ENCODE measurements at regions not wholly inside any gene's neighbourhood (a gene's known extent, or its start where the extent isn't known, plus 50 kb on each side); places are given as distances from the start of the nearest gene placed in this dataset.
"Not testable (repeated sequence)": the region's sequence is repeated elsewhere in the genome, so short reads cannot be mapped to it uniquely, and the experiment has no call there.

DNA sequence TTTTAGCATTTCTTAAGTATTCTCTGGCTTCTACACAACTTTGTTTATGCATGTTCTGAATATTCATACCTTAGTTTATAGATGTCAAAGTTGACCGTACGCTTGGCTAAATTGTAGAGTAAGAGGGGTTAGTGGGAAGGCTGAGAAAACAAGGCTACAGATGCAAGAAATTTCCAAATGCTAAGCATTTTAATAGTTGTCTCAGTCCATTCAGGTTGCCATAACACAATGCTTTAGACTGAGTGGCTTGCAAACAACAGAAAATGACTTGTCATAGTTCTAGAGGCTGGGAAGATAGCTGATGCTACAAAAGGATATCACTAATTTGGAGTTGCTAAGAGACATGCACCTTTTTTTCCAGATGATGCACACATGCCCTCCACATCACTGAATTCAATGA, 53.0 kb upstream of the C1QTNF3 start:
- not testable (repeated sequence) for H3K4me3 Mint-ChIP-seq, H3K36me3 Mint-ChIP-seq, H3K27me3 Mint-ChIP-seq, H3K27ac Mint-ChIP-seq, H3K4me1 Mint-ChIP-seq, H3K9me3 Mint-ChIP-seq

- H3K36me3 Mint-ChIP-seq, H3K4me1 Mint-ChIP-seq, H3K9me3 Mint-ChIP-seq, H3K27ac Mint-ChIP-seq, H3K4me3 Mint-ChIP-seq, H3K27me3 Mint-ChIP-seq: not testable (repeated sequence)
Observed at GRCh38 chr5:34099891-34100290, 56.9 kb upstream of the C1QTNF3 start.

GRCh38 chr5:34101567-34101966, 58.6 kb upstream of the C1QTNF3 start:
- H3K9me3 Mint-ChIP-seq, H3K27me3 Mint-ChIP-seq, H3K4me3 Mint-ChIP-seq, H3K36me3 Mint-ChIP-seq, H3K4me1 Mint-ChIP-seq, H3K27ac Mint-ChIP-seq: not testable (repeated sequence)

GRCh38 chr5:34108897-34109296, 65.9 kb upstream of the C1QTNF3 start:
- not testable (repeated sequence) for H3K36me3 Mint-ChIP-seq, H3K4me1 Mint-ChIP-seq, H3K9me3 Mint-ChIP-seq, H3K27ac Mint-ChIP-seq, H3K4me3 Mint-ChIP-seq, H3K27me3 Mint-ChIP-seq

GRCh38 chr5:34124280-34124679, 81.3 kb upstream of the C1QTNF3 start:
- H3K27me3 Mint-ChIP-seq, H3K27ac Mint-ChIP-seq, H3K4me3 Mint-ChIP-seq, H3K9me3 Mint-ChIP-seq, H3K4me1 Mint-ChIP-seq: not testable (repeated sequence)
- H3K36me3 Mint-ChIP-seq: peaks cover 15% of the 10 kb centered on the region

DNA sequence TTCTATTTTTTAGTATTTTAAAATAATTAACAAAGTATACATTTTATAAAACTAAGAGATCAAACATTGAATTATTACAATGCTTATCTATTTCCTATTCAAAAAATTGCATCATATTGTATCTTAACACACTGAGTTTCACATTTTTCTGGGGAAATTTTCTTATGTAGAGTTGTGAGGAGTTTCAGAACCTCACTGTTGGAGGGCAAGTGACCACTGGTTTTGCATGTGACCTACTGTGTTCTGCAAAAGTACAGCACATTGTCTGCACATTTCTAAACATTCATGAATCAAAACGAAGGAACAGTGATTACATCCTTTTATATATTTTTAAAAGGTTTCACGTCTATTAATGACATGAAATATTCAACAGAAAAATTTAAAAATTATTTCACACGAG, 82.3 kb upstream of the C1QTNF3 start:
- not testable (repeated sequence) for H3K27me3 Mint-ChIP-seq, H3K9me3 Mint-ChIP-seq

DNA sequence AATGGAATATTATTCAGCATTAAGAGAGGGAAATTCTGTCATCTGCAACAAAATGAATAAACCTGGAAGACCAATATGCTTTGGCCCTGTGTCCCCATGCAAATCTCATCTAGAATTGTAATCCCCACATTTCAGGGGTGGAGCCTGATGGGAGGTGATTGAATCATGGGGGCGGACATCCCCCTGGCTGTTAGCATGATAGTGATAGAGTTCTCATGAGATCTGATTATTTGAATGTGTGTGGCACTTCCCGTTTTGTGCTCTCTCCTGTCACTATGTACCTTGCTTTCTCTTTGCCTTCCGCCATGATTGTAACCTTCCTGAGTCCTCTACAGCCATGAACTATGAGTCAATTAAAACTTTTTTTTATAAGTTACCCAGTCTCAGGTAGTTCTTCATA, 83.7 kb upstream of the C1QTNF3 start:
- H3K27ac Mint-ChIP-seq, H3K27me3 Mint-ChIP-seq, H3K4me1 Mint-ChIP-seq, H3K9me3 Mint-ChIP-seq, H3K4me3 Mint-ChIP-seq: not testable (repeated sequence)
- H3K36me3 Mint-ChIP-seq: peaks cover 12% of the 10 kb centered on the region

More for the DNA sequence above, 82.3 kb upstream of the C1QTNF3 start:
- not testable (repeated sequence) for H3K27ac Mint-ChIP-seq, H3K4me1 Mint-ChIP-seq, H3K4me3 Mint-ChIP-seq
- peaks cover 15% of the 10 kb centered on the region for H3K36me3 Mint-ChIP-seq

DNA sequence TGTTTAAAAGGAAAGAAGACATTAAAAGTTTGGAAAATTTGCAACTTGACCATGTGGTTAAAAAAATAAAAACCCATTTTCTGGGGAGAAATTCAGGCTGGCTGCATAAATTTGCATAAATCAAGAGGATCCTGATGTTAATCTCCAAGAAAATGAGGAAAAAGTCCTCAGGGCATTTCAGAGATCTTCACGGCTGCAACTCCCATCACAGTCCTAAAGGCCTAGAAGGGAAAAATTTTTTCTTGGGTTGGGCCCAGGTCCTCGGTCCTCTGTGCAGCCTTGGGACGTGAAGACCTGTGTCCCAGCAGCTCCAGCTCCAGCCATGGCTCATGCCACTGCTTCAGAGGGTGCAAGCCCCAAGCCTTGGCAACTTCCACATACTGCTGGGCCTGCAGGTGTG, 84.8 kb upstream of the C1QTNF3 start:
- not testable (repeated sequence) for H3K9me3 Mint-ChIP-seq, H3K36me3 Mint-ChIP-seq, H3K27ac Mint-ChIP-seq, H3K4me3 Mint-ChIP-seq, H3K27me3 Mint-ChIP-seq, H3K4me1 Mint-ChIP-seq

DNA sequence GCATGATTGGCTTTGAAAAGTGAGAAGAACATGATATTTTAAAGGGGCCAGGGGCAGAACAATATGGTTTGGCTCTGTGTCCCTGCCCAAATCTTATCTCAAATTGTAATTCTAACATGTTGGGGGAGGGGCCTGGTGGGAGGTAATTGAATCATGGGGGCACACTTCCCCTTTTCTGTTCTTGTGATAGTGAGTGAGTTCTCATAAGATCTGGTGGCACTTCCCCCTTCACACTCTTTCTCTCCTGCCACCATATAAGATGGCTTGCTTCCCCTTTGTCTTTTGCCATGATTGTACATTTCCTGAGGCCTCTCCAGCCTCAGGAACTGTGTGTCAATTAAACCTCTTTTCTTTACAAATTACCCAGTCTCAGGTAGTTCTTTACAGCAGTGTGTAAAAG, 85.9 kb upstream of the C1QTNF3 start:
- H3K4me1 Mint-ChIP-seq, H3K27ac Mint-ChIP-seq, H3K9me3 Mint-ChIP-seq, H3K36me3 Mint-ChIP-seq, H3K4me3 Mint-ChIP-seq, H3K27me3 Mint-ChIP-seq: not testable (repeated sequence)

DNA sequence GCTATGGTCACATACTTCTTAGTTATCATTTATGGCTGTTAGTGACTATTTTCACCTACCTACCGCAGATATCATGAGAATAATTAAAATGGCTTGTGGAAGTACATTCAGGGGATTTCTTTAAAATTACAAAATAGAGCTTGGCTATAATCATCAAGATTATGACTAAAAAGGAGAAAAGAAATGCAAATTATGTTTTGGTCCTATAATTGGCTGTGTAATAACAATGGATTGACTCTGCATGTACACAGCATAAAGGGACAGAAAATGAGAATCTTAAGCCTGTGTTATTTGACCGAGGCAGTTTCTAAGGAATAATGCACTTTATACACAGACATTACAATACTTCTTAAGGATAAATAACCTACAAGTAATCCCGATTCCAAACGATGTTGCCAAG, 112.0 kb upstream of the C1QTNF3 start:
- not testable (repeated sequence) for H3K9me3 Mint-ChIP-seq, H3K4me3 Mint-ChIP-seq, H3K27ac Mint-ChIP-seq, H3K27me3 Mint-ChIP-seq, H3K4me1 Mint-ChIP-seq, H3K36me3 Mint-ChIP-seq

DNA sequence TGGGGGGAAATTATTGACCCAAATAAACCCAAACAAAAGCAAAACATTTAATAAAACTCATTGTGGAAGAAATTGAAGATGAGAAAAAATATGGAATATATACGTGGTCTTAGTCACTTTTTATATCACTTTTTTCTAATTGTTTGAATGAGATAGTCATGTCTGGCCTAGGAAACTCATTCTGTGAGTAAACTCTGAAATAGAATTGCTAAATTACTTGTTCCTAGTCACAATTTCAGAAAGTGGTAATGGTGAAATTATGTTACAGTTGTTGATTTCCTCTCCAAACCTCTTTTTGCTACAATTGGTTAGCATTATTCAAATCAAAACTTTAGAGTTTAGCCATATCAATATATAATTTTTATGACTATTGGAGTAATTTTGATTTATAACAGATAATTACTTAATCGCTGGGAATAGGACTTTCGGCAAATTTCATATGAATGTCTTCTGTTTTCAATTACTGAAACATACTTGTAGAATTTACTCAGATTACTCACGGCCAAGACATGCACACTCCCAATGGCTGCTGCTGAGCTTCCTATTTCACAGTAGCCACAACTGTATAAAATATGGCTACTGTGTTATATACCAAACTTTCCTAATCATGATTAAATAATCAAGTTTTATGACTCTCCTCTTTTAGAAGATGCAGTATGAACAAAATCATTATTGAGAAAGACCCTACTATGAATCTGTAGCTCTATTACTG, 113.8 kb upstream of the C1QTNF3 start:
- not testable (repeated sequence) for H3K36me3 Mint-ChIP-seq, H3K4me1 Mint-ChIP-seq, H3K4me3 Mint-ChIP-seq, H3K9me3 Mint-ChIP-seq, H3K27me3 Mint-ChIP-seq, H3K27ac Mint-ChIP-seq

DNA sequence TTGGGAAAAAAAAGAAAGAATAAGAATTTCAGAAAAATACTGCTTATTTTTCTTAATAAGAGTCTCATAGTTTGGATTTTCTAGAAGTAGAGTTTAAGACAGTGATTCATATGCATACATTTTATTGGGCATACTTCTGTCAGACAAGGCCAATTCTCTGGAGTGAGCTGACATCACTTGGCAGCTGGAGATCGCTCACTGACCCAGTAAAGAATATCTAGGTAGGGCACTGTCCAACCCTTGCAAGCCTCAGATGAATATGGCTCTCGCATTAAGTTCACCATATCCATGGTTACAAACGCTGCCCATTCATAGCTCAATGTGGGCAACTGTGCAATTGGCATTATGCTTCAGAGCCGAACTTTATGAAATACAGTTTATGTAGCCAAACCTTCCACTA, 117.9 kb upstream of the C1QTNF3 start:
- H3K27ac Mint-ChIP-seq, H3K4me3 Mint-ChIP-seq, H3K36me3 Mint-ChIP-seq, H3K27me3 Mint-ChIP-seq, H3K9me3 Mint-ChIP-seq, H3K4me1 Mint-ChIP-seq: not testable (repeated sequence)

DNA sequence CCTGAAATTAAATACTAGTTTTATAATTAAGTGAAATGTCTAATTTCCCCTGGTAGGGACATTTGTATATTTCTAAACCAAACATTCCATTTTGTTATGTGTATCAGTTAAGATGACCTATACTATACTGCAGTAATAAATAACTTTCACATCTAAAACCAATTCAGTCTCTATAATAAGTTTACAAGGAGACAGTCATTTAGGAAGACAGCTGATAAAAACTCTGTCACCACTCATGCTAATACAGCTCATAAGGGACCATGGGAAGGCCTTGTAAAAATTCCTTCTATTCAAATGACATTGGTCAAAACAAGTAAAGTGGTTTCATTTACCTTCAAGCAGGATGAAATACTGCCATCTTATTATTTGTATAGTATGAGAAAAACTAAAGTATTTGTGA, 128.4 kb upstream of the C1QTNF3 start:
- not testable (repeated sequence) for H3K27ac Mint-ChIP-seq, H3K27me3 Mint-ChIP-seq, H3K9me3 Mint-ChIP-seq, H3K4me3 Mint-ChIP-seq, H3K4me1 Mint-ChIP-seq
- peaks cover 16% of the 10 kb centered on the region for H3K36me3 Mint-ChIP-seq

GRCh38 chr5:34179453-34180190, 136.6 kb upstream of the C1QTNF3 start:
- not testable (repeated sequence) for H3K9me3 Mint-ChIP-seq, H3K4me3 Mint-ChIP-seq, H3K4me1 Mint-ChIP-seq, H3K27ac Mint-ChIP-seq, H3K27me3 Mint-ChIP-seq
- H3K36me3 Mint-ChIP-seq: peaks cover 11% of the 10 kb centered on the region

DNA sequence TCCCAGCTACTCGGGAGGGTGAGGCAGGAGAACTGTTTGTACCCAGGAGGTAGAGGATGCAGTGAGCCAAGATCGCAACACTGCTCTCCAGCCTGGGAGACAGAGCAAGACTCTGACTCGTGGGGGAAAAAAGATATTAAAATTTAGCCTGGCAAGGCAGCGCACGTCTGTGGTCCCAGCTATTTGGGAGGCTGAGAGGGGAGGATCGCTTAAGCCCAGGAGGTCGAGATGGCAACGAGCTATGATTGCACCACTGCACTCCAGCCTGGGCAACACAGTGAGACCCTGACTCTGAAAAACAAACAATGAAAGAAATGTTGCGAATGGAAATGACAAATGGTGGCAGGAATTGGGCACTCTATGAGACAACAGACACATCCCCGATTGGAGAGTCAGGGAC, 137.2 kb upstream of the C1QTNF3 start:
- not testable (repeated sequence) for H3K9me3 Mint-ChIP-seq, H3K4me1 Mint-ChIP-seq
- H3K36me3 Mint-ChIP-seq: peaks cover 11% of the 10 kb centered on the region

DNA sequence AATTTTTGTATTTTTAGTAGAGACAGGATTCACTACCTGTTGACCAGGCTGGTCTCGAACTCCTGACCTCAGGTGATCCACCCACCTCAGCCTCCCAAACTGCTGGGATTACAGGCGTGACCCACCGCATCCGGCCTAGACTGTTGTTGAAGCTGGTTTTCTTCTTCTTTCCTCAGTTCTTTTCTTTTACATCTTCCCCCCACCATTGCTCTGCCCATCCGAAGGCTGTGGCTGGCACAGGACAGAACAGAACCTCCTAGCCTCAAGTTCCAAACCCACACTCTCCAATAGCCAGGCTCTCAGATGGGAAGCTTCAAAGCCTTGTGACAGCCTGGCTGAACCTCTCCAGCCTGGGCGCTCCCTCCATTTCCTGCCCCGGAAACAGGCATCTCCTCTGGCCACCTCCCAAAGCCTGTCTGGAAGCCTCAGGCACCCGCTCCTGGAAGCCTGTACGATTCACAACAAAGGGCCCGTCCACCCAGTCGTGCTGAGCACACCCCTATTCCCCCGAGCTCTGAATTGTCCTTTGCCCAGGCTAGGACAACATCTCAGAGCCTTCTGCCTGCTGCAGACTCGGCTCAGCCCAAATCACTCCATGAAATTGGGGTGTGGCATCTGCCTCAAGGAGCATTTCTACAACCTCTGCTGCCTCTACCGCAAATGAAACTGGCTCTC, 138.1 kb upstream of the C1QTNF3 start:
- not testable (repeated sequence) for H3K4me1 Mint-ChIP-seq, H3K27ac Mint-ChIP-seq, H3K36me3 Mint-ChIP-seq

More for the DNA sequence above, 137.2 kb upstream of the C1QTNF3 start:
- not testable (repeated sequence) for H3K27me3 Mint-ChIP-seq, H3K27ac Mint-ChIP-seq, H3K4me3 Mint-ChIP-seq

GRCh38 chr5:34185005-34185404, 142.0 kb upstream of the C1QTNF3 start:
- peaks cover 11% of the 10 kb centered on the region for H3K36me3 Mint-ChIP-seq
- not testable (repeated sequence) for H3K27ac Mint-ChIP-seq, H3K4me1 Mint-ChIP-seq, H3K27me3 Mint-ChIP-seq, H3K9me3 Mint-ChIP-seq, H3K4me3 Mint-ChIP-seq

More for the DNA sequence above, 138.1 kb upstream of the C1QTNF3 start:
- H3K9me3 Mint-ChIP-seq, H3K27me3 Mint-ChIP-seq, H3K4me3 Mint-ChIP-seq: not testable (repeated sequence)
